ENCODE measurements at regions not wholly inside any gene's neighbourhood (a gene's known extent, or its start where the extent isn't known, plus 50 kb on each side); places are given as distances from the start of the nearest gene placed in this dataset.
"Not testable (repeated sequence)": the region's sequence is repeated elsewhere in the genome, so short reads cannot be mapped to it uniquely, and the experiment has no call there.

GRCh38 chr10:52488606-52489485 is 174.8 kb downstream of the DKK1 start:
- no peak overlapping the region for H3K4me3 ChIP-seq (ENCODE audit: low read depth, low read length)
- no peaks in the 10 kb centered on the region for H3K27me3 ChIP-seq (ENCODE audit: control insufficient read depth, insufficient read depth, low read length)
- no peak for DNase-seq (ENCODE audit: low read depth)
- TF ChIP-seq CTCF (IDR thresholded peaks at IDR 0.05; ENCODE audit: insufficient read depth, low read length, poor library complexity, severe bottlenecking), result peak; percentile 40
- no peaks in the 10 kb centered on the region for H3K36me3 ChIP-seq (ENCODE audit: control insufficient read depth, insufficient read depth, low read length)

GRCh38 chr10:52491246-52491995 is 177.3 kb downstream of the DKK1 start:
- Histone ChIP-seq H3K4me3 (ENCODE audit: low read depth, low read length) (no peak overlapping the region), H3K36me3 (ENCODE audit: control insufficient read depth, insufficient read depth, low read length) (no peaks in the 10 kb centered on the region), H3K27me3 (ENCODE audit: control insufficient read depth, insufficient read depth, low read length) (no peaks in the 10 kb centered on the region)
- no peak for DNase-seq (ENCODE audit: low read depth)
- TF ChIP-seq CTCF (IDR thresholded peaks at IDR 0.05; ENCODE audit: insufficient read depth, low read length, poor library complexity, severe bottlenecking), result no peak

- no peak overlapping the region for H3K4me3 ChIP-seq (ENCODE audit: low read depth, low read length)
- no peak for DNase-seq (ENCODE audit: low read depth)
- no peaks in the 10 kb centered on the region for H3K27me3 ChIP-seq (ENCODE audit: control insufficient read depth, insufficient read depth, low read length)
- TF ChIP-seq CTCF (IDR thresholded peaks at IDR 0.05; ENCODE audit: insufficient read depth, low read length, poor library complexity, severe bottlenecking), result no peak
- no peaks in the 10 kb centered on the region for H3K36me3 ChIP-seq (ENCODE audit: control insufficient read depth, insufficient read depth, low read length)
Measured at GRCh38 chr10:52499281-52499680, 185.2 kb downstream of the DKK1 start.

- Histone ChIP-seq H3K4me3 (ENCODE audit: low read depth, low read length) (no peak overlapping the region), H3K36me3 (ENCODE audit: control insufficient read depth, insufficient read depth, low read length) (no peaks in the 10 kb centered on the region), H3K27me3 (ENCODE audit: control insufficient read depth, insufficient read depth, low read length) (no peaks in the 10 kb centered on the region)
- no peak for TF ChIP-seq CTCF (IDR thresholded peaks at IDR 0.05; ENCODE audit: insufficient read depth, low read length, poor library complexity, severe bottlenecking)
- no peak for DNase-seq (ENCODE audit: low read depth)
Measured at GRCh38 chr10:52500476-52500875, 186.4 kb downstream of the DKK1 start.

GRCh38 chr10:52502237-52502636 is 188.2 kb downstream of the DKK1 start:
- H3K4me3 ChIP-seq (ENCODE audit: low read depth, low read length), result no peak overlapping the region
- TF ChIP-seq CTCF (IDR thresholded peaks at IDR 0.05; ENCODE audit: insufficient read depth, low read length, poor library complexity, severe bottlenecking), result no peak
- no peaks in the 10 kb centered on the region for H3K36me3 ChIP-seq (ENCODE audit: control insufficient read depth, insufficient read depth, low read length)
- H3K27me3 ChIP-seq (ENCODE audit: control insufficient read depth, insufficient read depth, low read length), result no peaks in the 10 kb centered on the region
- no peak for DNase-seq (ENCODE audit: low read depth)

- not testable (repeated sequence) for H3K36me3 ChIP-seq (ENCODE audit: control insufficient read depth, insufficient read depth, low read length); H3K4me3 ChIP-seq (ENCODE audit: low read depth, low read length); DNase-seq (ENCODE audit: low read depth); H3K27me3 ChIP-seq (ENCODE audit: control insufficient read depth, insufficient read depth, low read length)
Measured at GRCh38 chr10:52505341-52505740, 191.3 kb downstream of the DKK1 start.
